ENCODE measurements at regions not wholly inside any gene's neighbourhood (a gene's known extent, or its start where the extent isn't known, plus 50 kb on each side); places are given as distances from the start of the nearest gene placed in this dataset.

GRCh38 chr12:39000370-39000769 is 95.0 kb upstream of the CPNE8 start:
- TF ChIP-seq CTCF (IDR thresholded peaks at IDR 0.05; ENCODE audit: low read depth, low read length, missing control alignments) = no peak
- no peak for DNase-seq (ENCODE audit: low read depth)
- no peak overlapping the region for H3K4me3 ChIP-seq (ENCODE audit: low read depth, low read length)

DNA sequence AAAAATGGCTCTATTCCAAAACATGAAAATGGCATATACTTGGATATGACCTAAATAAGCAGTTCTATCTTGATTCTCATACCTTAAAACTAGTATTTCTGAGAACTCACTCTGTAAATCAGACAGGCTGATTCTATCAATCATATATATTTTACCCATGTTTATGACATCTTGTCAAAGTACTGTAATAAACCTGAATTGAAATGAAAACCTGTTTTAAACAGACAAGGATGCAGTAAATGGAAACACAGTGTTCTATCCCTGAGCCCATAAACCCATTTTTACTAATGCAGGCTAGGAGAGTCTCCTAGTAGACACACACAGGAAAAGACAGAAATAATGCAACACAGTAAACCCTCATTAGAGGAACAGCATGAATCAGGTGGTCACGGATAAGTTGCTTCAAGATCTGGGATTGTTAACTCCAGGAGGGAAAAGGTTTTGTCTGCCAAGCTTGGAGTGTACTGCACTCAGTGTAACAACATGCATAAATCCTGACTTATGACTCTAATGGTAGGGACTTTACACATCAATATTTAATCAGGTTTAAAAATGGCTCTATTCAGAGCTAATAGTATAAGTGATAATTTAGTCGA is 93.6 kb upstream of the CPNE8 start:
- H3K4me3 ChIP-seq (ENCODE audit: low read depth, low read length) = no peak overlapping the region
- DNase-seq (ENCODE audit: low read depth) = no peak
- no peak for TF ChIP-seq CTCF (IDR thresholded peaks at IDR 0.05; ENCODE audit: low read depth, low read length, missing control alignments)

DNA sequence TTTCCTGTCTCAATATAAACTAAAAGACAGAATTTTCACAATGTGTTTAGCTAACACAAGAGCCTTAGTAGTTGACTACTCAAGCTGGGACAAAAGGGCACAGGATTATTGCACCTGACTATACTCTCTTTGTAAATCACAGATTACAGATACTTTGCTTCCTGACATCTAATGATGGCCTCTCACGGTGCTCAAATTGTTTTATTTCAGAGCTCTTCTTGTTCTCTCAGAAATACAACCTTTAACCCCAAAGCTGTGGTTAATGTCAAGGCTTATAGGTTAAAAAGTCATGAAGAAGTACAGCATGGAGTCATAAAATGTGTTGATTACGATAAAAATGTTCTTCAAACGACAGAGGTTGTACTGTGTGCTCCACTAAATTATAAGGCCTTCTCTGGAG is 89.9 kb upstream of the CPNE8 start:
- DNase-seq (ENCODE audit: low read depth) = no peak
- H3K4me3 ChIP-seq (ENCODE audit: low read depth, low read length) = no peak overlapping the region
- TF ChIP-seq CTCF (IDR thresholded peaks at IDR 0.05; ENCODE audit: low read depth, low read length, missing control alignments) = no peak

- no peak for TF ChIP-seq CTCF (IDR thresholded peaks at IDR 0.05; ENCODE audit: low read depth, low read length, missing control alignments)
- no peak for DNase-seq (ENCODE audit: low read depth)
Observed at GRCh38 chr12:38985961-38986360, 80.6 kb upstream of the CPNE8 start.

DNA sequence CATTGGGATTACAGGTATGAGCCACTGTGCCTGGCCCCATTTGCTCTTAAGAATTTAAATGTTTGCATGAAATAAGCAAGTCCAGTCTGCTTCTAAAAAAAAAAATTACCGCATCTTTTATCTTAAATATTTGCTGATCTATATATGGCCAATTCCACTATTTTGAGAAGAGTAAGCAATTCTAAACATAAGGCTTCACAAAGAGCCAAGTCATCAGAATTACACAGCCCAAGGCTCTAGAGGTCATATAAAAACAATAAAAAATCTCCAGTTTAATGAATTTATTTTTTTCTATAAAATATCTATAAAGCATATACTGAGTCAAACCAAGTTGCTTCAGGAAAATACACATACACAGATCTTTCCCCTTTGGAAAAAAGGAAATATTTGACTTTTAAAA is 79.0 kb upstream of the CPNE8 start:
- DNase-seq (ENCODE audit: low read depth) = no peak
- H3K4me3 ChIP-seq (ENCODE audit: low read depth, low read length) = no peak overlapping the region
- no peak for TF ChIP-seq CTCF (IDR thresholded peaks at IDR 0.05; ENCODE audit: low read depth, low read length, missing control alignments)

More at GRCh38 chr12:38985961-38986360, 80.6 kb upstream of the CPNE8 start:
- H3K4me3 ChIP-seq (ENCODE audit: low read depth, low read length) = no peak overlapping the region

DNA sequence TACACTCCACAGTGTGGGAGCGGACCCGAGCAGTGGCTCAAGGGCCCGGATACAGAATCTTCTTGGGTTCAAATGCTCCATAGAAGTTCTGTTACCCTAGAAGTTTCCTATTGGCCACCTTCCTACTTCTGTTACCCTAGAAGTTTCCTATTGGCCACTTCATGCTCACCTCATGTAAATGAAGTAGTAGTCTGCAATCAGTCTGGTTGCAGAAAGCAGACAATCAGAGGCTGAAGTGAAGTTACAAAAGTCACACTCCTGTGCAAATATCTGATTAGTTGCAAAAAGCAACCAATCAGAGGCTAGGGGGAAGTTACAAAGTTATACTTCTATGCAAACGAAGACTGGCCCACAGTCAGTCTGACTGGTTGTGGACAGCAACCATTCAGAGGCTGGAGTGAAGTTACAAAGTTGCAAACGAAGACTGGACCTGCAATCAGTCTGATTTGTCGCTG is 77.8 kb upstream of the CPNE8 start:
- H3K4me3 ChIP-seq (ENCODE audit: low read depth, low read length) = no peak overlapping the region
- DNase-seq (ENCODE audit: low read depth) = no peak
- no peak for TF ChIP-seq CTCF (IDR thresholded peaks at IDR 0.05; ENCODE audit: low read depth, low read length, missing control alignments)

DNA sequence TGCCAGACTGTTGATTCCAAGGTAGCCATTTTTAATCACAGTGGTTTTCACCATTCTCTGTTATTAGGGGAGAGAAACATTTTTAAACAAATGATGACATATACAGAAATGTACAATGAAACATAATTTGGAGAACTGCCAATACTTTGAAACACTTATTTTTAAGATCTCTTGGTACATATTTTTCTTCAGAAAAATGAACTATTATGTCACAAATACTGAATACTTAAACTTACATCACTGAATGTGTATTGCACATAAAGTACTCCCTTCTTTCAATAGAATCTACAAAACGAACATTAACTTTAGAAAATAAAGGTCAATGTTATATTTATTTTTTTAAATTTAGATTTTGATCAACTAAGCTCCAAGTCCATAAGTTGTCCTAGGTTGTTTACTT is 71.7 kb upstream of the CPNE8 start:
- TF ChIP-seq CTCF (IDR thresholded peaks at IDR 0.05; ENCODE audit: low read depth, low read length, missing control alignments) = no peak
- no peak for DNase-seq (ENCODE audit: low read depth)
- no peak overlapping the region for H3K4me3 ChIP-seq (ENCODE audit: low read depth, low read length)

All from GM12864 (cell line).